Peyer's patch (tissue), 4 donors: ENCODE measurements at regions not wholly inside any gene's neighbourhood (a gene's known extent, or its start where the extent isn't known, plus 50 kb on each side); places are given as distances from the start of the nearest gene placed in this dataset.

ENCODE experiments used
- DNase-seq, 3 donors: peaks; one replicate each; pipeline ENCODE4 v3.0.0-alpha.2; 2017 to 2019
- H3K27ac ChIP-seq, 4 donors: fragments of 200-600 bp; sonication (generic); one replicate each; pipeline ENCODE4 v1.5.1; 2016 to 2019
- H3K27me3 ChIP-seq, 2 donors: fragments of 200-600 bp; sonication (generic); one replicate each; pipeline ENCODE4 v1.5.1; 2019
- H3K36me3 ChIP-seq, 3 donors: fragments of 200-600 bp; sonication (generic); one replicate each; pipeline ENCODE4 v1.5.1; 2016 to 2019
- H3K4me1 ChIP-seq, 4 donors: fragments of 200-600 bp; sonication (generic); one replicate each; pipeline ENCODE4 v1.5.1; 2016 to 2019
- H3K4me3 ChIP-seq, 4 donors: fragments of 200-600 bp; sonication (generic); 1 replicate in 3 of 4; 2 replicates in 1 of 4; pipeline ENCODE4 v1.5.1; 2016 to 2019; ENCODE audit warnings: mild to moderate bottlenecking in 1 of 4
- H3K9me3 ChIP-seq, 4 donors: fragments of 200-600 bp; sonication (generic); one replicate each; pipeline ENCODE4 v1.5.1; 2016 to 2019; ENCODE audit warnings: mild to moderate bottlenecking in 1 of 4
- CTCF ChIP-seq, 6 experiments: fragments of 450-650 bp in 4 of 6; fragments of 200-600 bp in 2 of 6; sonication (generic) in 1 of 6; IDR thresholded peaks; one replicate each; pipeline ENCODE4 v1.5.1; 2017 to 2019; ENCODE audit warnings: antibody characterized with exemption in 6 of 6, mild to moderate bottlenecking in 3 of 6, moderate library complexity in 1 of 6
- POLR2A ChIP-seq, 2 donors: fragments of 450-650 bp; IDR thresholded peaks; one replicate each; pipeline ENCODE4 v1.5.1; 2017; ENCODE audit warnings: antibody characterized with exemption in 2 of 2, mild to moderate bottlenecking in 2 of 2, moderate library complexity in 2 of 2

DNA sequence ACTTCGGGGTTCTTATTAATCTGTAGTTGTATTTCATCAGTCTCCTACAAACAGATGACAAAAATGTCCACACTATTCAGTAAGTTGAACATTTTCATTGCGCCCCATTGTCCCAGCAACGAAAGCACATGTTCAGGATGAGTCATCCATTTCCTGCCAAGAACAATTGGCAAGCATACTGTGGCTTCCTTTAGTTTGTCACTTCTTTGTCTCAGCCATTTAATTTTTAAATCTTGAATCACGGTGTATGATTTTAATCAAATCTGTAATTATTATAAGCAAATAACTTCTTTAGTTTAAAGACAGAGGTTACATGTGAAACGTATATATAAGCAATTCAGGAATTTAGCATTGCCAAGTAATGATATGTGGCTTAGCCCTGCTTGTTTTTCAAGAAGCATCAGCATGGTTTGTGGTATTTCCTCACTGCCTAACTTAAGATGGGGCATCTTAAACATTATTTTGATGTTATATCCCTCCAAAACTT, 211.3 kb upstream of the KRR1 start:
- H3K4me1 ChIP-seq = peaks cover 0 to 26% (median 0%) of the 10 kb centered on the region in 4 donors
- peak in 1 of 3 donors; percentile 65 for DNase-seq
- no peak overlapping the region for H3K4me3 ChIP-seq
- no peak for TF ChIP-seq CTCF (IDR thresholded peaks at IDR 0.05)
- no peak for TF ChIP-seq POLR2A (IDR thresholded peaks at IDR 0.05)
- peak overlapping the region in 3 of 4 donors; percentile 25 to 59 (median 54) for H3K27ac ChIP-seq
- H3K36me3 ChIP-seq = no peaks in the 10 kb centered on the region
- no peaks in the 10 kb centered on the region for H3K27me3 ChIP-seq
- no peaks in the 10 kb centered on the region for H3K9me3 ChIP-seq

- H3K27ac ChIP-seq = peak overlapping the region in 2 of 4 donors; percentile 54 to 59
- no peaks in the 10 kb centered on the region for H3K27me3 ChIP-seq
- TF ChIP-seq POLR2A (IDR thresholded peaks at IDR 0.05) (no peak), CTCF (IDR thresholded peaks at IDR 0.05) (no peak)
- H3K4me3 ChIP-seq = no peak overlapping the region
- no peaks in the 10 kb centered on the region for H3K9me3 ChIP-seq
- peaks cover 0 to 26% (median 0%) of the 10 kb centered on the region in 4 donors for H3K4me1 ChIP-seq
- DNase-seq = no peak
- H3K36me3 ChIP-seq = no peaks in the 10 kb centered on the region
Measured at GRCh38 chr12:75721796-75722195, 210.4 kb upstream of the KRR1 start.

- DNase-seq = no peak
- no peak overlapping the region for H3K27ac ChIP-seq
Measured at GRCh38 chr12:75720812-75721641, 209.6 kb upstream of the KRR1 start.

DNA sequence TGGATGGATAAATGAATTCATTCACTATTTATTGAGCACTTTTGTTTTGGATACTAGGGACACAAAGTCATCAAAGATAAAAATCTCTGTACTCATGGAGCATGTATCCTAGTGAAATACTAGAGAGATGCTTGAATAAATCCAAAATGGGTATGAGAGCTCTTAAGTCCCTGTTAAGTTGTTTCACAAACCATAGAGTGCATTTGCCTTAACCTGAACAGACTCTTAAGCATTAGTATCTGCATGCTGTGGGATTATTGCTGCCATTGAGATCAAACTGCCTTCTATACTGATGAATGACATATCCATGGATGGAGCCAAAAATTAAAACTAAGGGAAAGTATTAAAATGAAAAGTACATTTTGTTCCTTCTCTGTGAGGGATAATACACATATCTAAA, 206.5 kb upstream of the KRR1 start:
- Histone ChIP-seq H3K9me3 (no peaks in the 10 kb centered on the region), H3K36me3 (no peaks in the 10 kb centered on the region), H3K4me1 (peaks cover 0 to 21% (median 0%) of the 10 kb centered on the region in 4 donors), H3K27ac (no peak overlapping the region), H3K4me3 (no peak overlapping the region), H3K27me3 (no peaks in the 10 kb centered on the region)
- no peak for DNase-seq
- no peak for TF ChIP-seq POLR2A (IDR thresholded peaks at IDR 0.05)
- no peak for TF ChIP-seq CTCF (IDR thresholded peaks at IDR 0.05)

More at GRCh38 chr12:75720812-75721641, 209.6 kb upstream of the KRR1 start:
- Histone ChIP-seq H3K27me3 (no peaks in the 10 kb centered on the region), H3K4me3 (no peak overlapping the region), H3K9me3 (no peaks in the 10 kb centered on the region), H3K4me1 (peaks cover 0 to 26% (median 0%) of the 10 kb centered on the region in 4 donors), H3K36me3 (no peaks in the 10 kb centered on the region)
- TF ChIP-seq CTCF (IDR thresholded peaks at IDR 0.05) = no peak
- TF ChIP-seq POLR2A (IDR thresholded peaks at IDR 0.05) = no peak

DNA sequence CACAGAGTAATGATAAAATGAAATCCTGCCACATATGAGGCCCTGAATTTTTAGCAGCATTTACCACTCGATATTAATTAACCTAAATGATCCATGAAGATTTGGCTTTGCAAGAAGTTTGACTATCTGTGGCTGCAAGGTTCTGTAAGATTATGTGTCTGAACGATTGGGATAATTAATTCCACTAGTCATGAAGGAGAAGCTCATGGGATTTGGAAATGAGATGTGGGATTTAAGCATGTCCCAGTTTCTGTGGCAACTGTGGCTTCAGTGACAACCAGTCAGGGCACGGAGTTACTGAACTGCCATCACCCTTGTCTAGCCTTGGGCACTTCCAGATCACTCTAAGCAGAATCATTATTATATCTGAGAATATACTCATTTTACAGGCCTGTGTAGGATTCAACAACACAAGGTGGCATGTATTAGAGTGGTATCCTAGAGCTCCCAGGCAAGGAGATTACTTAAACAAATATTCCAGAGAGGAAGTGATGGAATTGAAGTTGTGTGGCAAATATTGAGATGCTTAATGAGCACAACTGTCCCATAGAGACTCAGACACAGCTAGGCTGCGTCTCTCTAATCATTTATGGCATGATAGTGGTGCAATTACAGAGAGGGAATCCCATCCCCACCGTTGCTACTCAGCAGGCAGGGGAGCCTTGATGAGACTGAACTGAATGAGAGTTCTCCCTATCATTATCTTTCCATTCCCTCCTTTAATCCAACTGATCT, 205.0 kb upstream of the KRR1 start:
- Histone ChIP-seq H3K4me3 (no peak overlapping the region), H3K36me3 (no peaks in the 10 kb centered on the region)

More for the DNA sequence above, 205.0 kb upstream of the KRR1 start:
- Histone ChIP-seq H3K27ac (no peak overlapping the region), H3K27me3 (no peaks in the 10 kb centered on the region), H3K4me1 (peaks cover 0 to 9% (median 0%) of the 10 kb centered on the region in 4 donors), H3K9me3 (no peaks in the 10 kb centered on the region)
- DNase-seq = no peak
- TF ChIP-seq POLR2A (IDR thresholded peaks at IDR 0.05) (no peak), CTCF (IDR thresholded peaks at IDR 0.05) (no peak)
